OCI-M2 (cell line): ENCODE measurements at regions not wholly inside any gene's neighbourhood (a gene's known extent, or its start where the extent isn't known, plus 50 kb on each side); places are given as distances from the start of the nearest gene placed in this dataset.
"Not testable (repeated sequence)": the region's sequence is repeated elsewhere in the genome, so short reads cannot be mapped to it uniquely, and the experiment has no call there.

Source experiments
- DNase-seq: peaks from one replicate; lab custom pipeline; 2025; ENCODE audit not compliant: unreplicated experiment; lab: John Stamatoyannopoulos, UW

DNA sequence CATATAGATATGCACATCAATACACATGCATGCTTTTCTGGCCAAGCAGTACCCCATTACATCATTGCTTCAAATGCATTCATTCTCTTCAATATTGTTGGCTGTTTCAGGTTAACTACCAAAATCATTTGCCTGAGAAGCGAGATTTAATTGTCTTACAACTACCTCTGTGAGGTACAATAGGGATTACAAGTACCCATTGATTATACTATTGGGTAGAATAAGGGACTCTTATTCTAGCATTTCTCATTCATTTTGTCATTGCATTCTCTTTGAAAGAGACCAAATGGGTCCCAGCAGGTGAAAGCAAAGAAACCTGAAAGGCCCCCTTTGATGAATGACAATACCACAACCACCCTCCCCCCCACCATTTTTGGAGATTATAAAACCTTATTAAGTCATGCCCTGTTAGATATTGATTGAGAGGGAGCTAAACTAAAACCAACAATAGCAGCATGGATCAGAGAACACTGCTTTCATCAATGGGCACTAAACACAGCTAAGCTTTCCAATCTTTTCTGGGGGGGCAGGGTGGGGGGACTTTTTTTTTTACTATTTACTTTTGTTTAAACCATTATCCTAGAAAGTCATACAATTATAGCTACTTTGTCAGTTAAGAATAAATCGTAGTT is 375.0 kb upstream of the CCNH start:
- DNase-seq, result no peak

DNA sequence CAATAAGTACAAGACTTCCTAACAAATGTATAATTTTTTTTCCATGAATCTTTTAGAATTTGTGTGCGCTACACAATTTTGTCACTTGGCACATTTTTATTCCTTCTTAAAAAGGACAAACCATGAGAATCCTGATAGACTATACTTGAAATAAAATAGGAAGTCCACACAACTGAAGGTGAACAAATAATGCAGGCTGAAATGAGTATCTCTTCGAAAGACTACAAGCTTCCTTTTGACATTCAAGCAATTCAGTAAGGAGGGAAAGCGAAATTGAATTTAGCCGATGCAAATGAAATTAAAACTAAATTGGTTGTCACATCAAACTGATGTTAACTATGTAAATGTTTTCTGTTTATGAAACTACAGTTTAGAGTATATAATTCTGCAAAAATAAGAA is 374.4 kb upstream of the CCNH start:
- DNase-seq, result no peak

DNA sequence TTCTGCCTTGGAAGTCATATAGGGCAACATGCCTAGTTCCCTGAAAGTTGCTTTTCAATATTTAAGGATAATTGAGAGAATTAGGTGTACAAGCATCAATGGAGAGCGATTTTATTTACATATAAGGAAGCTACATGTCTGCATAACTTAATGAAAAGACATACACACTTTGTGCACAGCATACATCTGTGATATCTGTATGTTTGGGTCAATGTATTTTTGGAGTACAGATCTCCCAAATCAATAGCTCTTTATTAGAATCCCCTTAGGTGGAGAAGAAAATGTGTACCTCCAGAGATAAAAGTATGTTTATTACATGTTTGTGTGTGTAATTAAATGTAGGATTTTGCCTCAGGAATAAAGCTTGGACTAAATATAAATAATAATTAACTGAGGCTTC is 373.7 kb upstream of the CCNH start:
- no peak for DNase-seq

DNA sequence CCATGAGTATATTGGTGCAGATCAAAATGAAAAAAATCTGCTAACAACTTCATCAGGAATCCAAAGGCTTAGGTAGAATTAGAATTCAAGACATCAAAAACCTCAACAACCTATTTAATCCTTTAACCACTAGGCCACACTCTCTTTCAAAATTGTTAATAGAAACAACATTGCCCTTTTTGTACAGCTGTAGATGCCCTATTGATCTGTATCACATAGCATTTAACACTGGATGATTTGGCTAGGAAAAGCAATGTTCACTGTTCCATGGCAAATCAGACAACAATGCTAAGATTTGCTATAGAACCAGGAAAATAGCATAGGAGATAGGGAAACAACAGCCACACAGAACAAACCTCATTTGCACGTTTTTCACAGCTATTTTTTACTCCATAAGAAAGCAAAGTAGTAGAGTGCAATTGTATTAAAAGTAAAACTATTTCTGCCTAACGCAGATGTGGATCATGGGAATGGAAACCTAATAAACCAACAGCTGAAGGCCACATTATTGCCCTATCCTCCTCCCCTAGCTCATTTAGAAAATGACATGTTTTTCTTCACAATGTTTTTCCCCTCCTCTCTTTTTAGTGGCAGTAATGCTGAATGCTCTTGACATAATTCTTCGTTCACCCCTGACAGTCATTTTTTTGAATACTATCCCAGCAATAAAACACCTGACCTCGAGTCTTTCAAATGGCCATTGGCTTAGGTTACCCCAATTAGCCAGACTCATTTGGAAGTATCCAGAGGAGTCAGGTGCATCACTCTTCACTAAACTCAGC is 373.0 kb upstream of the CCNH start:
- no peak for DNase-seq

DNA sequence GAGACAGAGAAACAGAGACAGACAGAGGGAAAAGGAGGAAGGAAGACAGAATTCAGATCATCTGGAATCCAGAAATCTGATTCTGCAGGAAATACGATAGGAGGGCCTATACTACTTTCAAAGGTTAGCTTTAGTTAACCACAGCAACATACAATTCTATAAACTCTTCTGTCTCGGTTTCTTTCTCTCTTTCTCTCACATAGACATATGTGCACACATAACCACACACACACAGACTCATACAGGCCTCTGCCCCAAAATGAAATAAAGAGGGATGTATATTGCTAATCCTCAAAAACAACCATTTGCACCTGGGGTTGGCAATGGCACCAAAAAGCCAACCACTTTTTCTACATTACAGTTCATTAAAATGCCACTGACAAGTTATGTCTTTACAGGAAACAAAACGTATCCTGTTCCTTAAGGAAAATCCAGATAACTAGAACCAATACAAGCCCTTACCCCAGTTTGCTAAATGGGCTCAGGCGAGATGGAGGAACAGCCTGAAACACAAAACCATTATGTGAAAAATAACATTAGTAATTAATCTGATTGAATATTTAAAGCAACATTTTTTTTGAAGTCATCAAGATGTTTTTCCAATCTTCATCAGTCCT is 372.3 kb upstream of the CCNH start:
- DNase-seq, result no peak

DNA sequence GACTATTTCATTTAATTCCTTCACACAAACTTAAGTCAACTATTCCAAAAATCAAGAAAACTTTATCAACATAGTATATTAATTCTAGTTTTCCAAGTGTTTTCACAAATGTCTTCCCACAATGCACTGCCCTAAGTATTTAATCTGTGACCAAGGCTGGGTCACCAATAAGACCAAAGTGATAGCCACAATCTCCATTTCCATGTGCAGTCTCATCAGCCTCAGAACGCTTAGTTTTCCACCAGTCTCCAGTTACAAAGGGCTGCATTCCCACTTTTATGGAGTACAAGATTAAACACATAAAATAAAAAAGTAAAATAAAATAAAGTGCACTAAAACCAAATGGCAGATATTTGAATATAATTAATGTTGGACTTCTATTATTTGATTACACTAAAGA is 371.6 kb upstream of the CCNH start:
- DNase-seq, result no peak

DNA sequence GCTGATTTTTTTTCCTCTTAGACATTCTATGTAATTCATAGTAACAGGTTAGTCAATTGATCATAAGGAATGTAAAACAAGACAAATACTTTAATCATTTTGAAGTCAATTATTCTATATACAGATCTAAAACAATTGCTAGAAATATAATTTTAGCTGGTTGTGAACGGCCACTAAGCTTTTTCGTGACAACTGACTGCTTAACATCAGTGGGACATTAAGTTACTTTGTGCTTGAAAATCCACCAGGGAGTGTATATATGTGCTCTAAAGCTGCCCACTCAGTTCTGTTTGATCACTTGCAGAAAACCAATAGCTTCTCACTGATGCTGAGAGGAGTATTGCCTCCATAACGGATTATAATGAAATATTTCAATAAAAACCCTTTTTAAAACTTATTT is 370.2 kb upstream of the CCNH start:
- no peak for DNase-seq

DNA sequence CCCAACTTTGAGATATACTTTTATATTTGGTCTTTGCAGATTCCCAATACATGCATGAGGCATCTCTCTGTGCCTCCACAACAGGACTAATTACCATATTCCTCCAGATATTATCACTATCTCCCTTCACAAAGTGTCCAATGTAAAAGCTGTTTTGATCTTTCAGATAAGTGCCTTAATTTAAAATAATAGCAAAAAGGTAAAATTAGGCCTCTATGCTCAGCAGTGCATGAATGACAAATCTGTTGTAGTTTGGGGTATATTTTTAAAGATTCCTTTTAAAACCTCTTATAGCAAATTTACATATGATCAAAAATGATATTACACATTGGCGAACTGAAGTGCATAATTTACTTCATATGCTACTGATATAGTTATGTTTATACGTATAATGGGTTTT is 369.2 kb upstream of the CCNH start:
- DNase-seq, result no peak

DNA sequence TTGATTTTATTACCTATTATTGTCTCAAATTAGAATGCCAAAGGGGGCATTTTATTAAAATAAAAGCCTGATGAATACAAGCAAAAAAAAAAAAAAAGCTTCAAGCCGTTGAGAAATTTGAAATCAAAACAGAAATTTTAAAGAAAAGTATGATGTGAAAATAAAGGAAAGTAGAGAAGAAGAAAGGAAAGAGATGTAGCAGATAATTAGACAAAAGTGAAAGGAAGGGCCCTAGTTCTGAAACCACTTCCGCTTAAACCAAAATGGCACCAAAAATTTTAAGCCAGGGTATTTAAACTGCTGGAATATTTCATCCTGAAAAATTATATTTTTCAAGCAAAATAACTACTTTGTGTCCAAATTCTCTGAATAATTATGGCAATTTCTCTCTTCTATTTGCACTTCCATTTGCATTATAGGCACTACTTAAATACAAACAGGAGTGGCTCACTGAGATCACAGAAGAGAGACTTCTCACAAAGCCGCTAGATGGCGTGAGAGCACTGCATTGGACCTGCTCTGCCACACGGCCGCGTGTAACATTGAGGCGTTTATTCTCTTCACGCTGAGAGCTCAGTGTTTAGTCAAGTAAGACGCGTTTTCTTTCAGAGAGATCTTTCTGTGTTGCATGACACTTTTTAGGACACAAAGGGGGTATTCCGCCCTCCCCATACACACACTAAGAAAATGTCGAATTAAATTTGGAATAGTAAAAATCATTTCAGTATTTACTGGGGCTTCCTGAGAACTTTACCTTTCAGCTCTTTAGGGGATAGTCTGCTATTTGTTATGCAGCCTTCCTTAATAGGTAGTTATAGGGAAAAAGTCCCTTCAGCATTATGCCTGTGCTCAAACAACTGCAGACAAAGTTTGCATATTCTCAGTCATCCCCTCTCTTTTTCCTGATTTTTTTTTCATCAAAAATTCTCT is 368.4 kb upstream of the CCNH start:
- peak; percentile 60 for DNase-seq

DNA sequence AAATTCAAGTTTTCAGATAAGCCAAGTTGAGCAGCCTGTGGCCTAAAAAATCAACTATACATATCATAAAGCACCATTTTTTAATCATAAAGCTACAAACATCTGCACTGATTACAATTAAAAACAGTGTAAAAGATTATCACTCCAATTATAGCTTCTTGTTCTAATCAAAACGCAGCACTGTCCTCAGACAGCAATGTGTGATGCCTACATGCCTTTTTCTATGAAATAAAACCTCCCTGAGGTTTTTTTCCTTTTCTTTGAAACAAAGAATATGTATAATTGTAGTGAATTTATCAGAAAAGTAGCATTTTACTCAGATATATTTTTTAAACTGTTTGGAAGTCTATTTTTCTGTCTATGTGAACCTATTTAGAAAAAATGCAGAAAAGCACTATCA is 366.1 kb upstream of the CCNH start:
- DNase-seq, result no peak

DNA sequence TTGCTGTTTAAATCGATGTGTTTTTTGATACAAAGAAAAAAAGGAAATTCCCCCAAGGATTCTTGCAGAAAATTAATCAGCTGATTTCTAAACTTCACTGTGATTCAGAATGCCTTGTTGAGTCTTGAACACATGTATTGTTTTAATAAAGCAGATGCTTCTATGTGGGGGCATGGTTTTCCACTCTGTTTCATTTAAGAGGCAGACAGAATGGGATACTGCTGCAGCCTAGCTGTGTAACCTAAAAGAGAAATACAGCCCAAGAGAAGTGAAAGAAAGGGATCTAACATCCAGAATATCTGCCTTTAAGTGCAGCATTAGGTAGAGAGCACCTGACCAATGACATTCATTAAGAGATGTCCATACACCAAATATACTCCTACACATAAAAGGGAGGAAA is 365.1 kb upstream of the CCNH start:
- no peak for DNase-seq

DNA sequence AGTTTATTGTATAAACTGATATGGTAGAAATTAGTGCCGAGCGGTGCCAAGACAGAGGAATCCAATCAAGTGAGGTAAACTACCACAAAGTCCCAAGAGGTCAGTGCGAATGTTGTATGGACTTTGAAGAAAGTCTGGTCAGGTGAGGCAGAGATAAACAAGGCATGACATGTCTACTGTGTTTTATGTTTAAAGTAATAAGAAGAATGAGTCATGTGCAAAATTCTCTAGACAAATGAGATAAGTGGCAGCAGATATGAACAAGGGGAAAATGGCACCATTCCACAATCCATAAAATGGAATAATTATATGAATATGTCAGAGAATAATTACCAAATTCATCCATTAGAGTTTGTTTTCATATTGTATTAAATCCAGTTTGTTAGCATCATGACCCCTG is 364.1 kb upstream of the CCNH start:
- no peak for DNase-seq

DNA sequence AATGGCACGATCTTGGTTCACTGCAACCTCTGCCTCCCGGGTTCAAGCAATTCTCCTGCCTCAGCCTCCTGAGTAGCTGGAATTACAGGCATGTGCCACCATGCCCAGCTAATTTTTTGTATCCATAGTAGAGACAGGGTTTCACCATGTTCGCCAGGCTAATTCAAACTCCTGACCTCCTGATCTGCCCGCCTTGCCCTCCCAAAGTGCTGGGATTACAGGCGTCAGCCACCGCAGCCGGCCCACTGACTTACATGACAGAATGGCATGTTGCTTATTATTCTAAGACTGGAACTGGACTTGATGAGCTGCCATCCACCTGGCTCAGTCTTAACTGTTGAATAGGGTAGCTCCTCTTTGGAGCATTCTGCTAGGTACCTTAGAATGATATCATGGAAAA is 363.6 kb upstream of the CCNH start:
- not testable (repeated sequence) for DNase-seq

DNA sequence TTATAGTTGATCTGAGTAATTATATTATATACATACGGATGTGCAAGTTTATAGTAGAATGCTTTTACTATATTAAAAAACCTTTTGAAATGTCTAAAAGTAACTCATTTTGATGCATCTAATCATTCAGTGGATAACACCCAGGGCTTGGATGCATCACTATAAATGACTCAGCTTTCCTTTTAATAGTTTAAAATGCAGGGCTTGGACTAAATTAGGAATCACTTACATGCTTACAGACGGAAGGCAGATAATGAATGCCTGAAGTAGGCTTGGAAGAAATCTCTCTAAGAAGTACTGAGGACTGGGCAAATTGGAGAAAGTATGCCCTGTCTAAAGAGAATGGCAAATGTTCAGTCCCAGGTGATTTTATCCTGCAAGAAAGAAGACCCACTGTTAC is 362.5 kb upstream of the CCNH start:
- DNase-seq, result no peak

DNA sequence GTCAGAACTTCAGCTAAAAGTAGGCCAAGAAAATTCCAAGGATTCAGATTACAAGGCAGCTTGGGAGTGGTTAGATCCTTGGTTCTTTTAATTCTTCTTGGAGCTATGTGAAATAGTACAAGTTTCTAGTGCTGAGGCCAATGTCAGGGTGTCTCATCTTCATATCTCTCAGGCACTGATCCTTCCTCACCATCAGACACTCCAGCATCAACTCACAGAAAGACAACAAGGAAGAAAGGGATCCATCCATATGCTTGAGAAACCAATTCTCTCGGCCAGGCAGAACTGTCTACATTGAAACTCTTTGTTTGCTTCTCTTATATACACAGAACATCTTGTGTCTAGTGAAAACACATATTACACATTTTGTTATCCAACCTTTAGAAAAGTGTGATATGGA is 362.1 kb upstream of the CCNH start:
- DNase-seq, result no peak

DNA sequence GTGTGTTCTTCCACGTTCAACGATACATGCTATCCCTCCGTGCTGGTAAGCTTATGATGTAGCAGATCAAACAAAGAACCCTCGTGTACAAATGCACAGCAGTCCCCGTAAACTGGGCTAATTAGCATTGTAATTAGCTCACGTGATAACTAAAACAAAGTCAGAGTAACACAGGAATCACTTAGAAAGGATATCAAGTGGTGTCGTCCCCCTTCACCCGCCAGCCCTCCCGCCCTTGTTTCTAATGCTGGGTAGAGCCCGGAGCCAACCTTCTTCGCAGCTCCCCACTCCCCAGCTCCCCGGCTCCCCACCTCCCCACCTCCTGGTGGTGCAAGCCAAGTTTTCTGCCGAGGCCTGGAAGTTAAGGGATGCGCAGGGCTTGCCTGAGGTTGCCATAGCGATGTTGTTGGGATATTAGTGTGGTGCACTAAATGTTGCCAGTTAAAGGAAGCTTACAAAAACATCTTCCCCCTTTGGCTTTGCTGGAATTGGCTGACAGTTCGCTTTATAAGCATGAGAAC is 357.9 kb upstream of the CCNH start:
- DNase-seq, result no peak

DNA sequence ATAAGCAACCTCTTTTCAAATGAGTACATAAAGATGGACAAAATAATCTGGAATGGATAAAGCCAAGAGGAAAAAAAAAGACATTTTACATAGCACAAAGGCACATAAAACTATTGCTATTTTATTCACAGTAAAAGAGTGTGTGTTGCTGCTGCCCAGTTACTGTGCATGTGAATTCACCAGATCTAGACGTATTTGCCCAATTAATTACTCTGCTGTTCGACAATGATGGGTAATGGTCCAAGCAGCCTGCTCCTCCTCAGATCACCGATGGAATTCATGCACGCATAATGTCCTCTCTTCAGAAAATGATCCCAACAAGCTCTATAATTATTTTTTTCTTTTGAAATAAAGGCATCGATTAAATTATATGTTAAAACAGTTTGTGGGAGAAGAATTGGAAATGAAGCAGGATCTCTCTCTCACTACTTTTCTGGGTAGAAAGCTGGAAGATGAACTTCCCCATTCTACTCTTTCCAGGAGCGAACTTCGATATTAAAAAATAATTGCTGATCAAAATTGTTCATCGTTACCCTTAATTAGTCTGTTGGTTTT is 357.4 kb upstream of the CCNH start:
- no peak for DNase-seq

DNA sequence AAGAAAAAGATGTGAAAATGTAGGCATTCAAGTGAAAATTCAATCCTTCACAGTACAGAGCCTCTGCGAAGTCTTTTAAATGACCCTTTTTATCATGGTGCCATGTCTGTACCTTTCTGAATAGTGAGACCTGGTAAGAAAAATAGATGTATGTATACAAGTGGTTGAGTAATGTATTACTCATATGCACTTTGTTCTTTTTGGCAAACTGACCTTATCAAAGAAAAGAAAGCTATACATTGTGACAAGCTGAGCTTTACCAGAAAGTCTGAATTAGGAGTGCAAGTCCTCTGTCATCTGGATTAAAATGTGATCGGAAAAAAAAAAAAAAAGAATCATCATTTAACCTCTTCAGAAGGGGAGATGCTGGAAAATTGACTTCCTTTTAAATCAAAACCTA is 356.4 kb upstream of the CCNH start:
- no peak for DNase-seq

DNA sequence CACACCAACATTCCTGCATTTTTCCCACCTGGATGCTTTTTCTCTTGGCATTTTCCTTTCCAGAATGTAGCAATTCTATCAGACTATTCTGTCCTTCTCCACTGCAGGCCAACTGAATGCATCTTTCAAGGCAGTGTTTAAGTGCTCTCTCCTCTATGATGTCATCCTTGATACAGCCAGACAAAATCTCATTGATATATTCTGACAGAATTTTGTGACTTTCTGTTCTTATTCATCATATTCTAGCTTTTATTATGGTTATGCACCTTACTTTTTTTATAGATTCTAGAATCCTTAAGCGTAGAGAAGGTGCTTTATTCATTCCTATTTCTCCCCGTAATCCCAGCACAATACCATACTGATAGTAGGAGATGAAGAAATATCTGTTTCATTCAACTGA is 355.5 kb upstream of the CCNH start:
- DNase-seq, result no peak

DNA sequence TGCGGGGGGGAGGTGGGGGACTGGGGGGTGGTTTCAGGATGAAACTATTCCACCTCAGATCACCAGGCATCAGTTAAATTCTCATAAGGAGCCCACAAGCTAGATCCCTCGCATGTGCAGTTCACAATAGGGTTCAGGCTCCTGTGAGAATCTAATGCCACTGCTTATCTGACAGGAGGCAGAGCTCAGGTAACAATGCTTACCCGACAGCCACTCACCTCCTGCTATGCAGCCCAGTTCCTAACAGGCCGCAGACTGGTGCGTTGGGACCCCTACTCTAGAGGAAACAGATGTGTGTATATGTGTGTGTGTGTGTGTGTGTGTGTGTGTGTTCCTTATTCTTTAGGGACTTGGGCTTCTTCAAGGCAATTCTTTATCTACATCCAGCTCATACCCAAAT is 352.3 kb upstream of the CCNH start:
- DNase-seq, result no peak

DNA sequence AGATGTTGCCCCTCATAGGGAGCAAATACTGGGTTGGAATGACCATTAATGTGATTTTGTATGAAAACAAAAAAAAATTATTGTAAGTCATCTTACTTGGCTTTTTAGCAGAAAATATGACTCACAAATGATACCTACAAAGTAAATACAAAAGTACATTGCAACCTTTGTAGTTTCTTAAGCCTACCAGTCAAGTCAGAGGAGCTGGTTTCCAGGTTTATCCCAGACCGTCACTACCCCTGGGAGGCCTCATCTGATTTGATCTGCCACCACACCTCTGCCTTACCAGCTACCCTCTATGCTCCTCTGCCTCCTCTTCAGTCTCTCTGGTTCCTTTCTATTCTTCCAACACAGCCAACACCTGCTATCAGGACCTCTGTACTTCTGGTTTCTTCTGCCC is 349.9 kb upstream of the CCNH start:
- no peak for DNase-seq
